Epidermal melanocyte (primary cell): ENCODE measurements at regions not wholly inside any gene's neighbourhood (a gene's known extent, or its start where the extent isn't known, plus 50 kb on each side); places are given as distances from the start of the nearest gene placed in this dataset.

Experiments used
- DNase-seq: peaks from one replicate; pipeline ENCODE4 v3.0.0; 2011; ENCODE audit warnings: low spot score; ENCODE audit not compliant: insufficient read length

DNA sequence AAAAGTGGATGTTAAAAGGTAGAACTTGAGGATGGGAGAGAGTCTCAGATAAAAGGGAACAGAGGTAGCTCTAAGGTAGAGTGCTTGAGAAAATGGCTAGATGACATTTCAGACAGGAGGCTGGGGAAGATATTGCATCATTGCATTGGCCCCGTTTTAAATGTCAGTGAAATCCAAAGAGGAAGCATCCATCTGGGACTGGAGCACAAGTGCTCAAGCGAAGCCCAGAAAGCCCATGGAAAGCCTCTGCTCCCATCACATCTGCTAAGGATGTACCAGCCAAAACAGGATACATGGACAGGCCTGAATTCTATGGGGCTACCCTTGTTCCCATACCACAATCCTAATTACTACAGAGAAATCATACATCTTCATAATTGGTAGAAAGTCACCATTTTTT lies 581.5 kb upstream of the TMEM132C start:
- no peak for DNase-seq

DNA sequence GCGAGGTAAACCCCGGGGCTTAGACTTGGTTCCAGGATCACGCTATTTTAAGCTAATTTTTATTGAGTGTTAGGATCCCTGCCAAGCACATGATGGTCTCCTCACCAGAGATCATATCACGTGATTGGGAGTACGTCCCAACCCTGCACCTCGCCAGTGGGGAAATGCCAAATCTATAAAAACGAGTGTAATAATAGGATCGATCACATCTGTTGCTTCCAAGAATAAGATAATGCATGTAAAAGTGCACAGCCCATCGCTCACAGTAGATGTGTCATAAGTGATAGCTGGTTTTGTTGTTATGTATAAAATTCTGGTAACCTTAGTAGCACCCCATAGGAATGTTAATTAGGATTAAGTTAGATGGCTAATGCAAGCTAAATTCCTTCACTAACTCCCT lies 581.0 kb upstream of the TMEM132C start:
- DNase-seq, result no peak

DNA sequence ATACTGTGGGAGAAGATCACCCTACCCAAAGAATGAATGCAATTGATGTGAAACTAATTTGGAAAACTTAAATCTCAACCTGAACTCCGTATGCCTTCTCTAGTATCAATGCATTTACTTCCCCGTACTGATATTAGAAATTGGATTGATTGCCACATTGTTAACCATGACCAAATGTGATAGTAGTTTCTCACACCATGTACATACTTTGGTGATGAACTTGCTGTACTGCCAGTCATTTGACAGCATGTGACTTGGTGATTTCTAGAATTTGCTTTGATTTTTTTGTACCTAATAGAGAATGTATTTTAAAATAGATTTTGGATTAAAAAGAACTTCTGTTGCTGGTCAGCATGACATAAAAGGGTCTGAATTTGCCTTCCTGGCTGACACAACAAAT lies 579.8 kb upstream of the TMEM132C start:
- DNase-seq, result no peak

DNA sequence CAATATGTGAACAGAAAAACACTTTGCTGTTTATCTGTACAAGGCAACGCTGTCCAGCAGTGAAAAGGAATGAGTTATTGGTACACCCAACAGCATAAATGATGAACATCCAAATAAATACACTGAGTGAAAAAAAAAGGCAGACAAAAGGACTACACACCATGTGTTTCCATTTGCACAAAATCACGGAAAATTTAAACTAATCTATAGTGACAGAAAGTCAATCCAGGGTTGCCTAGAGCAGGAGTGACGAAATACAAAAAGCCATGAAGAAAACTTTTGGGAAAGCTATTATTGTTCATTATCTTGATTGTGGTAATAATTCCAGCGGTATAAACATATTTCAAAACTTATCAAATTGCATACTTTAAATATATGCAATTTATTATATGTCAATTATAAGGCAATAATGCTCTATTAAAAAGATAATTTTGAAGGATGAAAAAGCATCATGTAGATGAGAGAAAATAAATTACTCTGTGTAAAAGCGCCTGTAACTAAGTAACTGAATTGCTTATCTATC lies 578.0 kb upstream of the TMEM132C start:
- DNase-seq, result no peak

DNA sequence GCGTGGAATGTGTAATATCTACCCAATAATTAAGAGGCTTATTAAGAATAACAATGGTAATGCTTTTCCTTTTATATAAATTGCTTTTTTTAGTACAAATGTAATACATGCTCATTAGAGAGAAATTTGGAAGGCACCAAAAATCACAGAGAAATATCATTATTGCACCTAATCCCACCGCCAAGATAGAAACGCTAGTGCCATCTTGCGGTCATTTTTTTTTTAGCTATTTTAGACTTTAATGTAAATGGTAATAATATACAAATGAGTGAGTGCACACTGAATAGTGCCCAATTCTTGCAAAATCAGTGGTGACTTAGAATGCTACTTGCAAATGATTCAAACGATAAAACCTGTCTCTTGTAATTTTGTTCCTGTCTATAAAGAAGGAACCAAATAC lies 576.8 kb upstream of the TMEM132C start:
- no peak for DNase-seq

DNA sequence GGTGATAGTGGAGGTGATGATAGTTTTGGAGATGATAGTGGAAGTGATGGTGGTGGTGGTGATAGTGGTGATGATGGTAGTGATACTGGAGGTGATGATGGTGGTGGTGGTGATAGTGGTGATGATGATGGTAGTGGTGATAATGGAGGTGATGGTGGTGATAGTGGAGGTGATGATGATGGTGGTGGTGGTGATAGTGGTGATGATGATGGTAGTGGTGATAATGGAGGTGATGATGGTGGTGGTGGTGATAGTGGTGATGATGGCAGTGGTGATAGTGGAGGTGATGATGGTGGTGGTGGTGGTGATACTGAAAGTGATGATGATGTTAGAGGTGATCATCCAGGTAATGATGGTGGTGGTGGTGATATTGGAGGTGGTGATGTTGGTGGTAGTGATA lies 570.0 kb upstream of the TMEM132C start:
- DNase-seq, result no peak

DNA sequence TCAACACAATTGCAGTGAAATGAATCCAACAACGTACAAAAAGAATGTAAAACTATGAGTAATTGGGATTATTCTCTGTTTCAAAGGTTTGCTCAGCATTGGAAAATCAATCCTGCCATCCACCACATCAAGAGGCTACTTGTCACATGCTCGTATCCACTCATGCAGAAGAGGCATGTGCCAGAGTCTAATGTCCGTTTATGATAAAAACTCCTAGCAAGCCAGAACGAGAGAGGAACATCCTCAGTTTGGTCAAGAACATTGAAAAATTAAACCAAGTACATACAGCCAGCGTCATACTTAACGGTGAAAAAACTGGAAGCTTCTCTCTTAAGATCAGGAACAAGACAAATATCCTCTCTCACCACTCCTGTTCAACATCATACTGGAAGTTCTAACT lies 563.9 kb upstream of the TMEM132C start:
- DNase-seq, result no peak

DNA sequence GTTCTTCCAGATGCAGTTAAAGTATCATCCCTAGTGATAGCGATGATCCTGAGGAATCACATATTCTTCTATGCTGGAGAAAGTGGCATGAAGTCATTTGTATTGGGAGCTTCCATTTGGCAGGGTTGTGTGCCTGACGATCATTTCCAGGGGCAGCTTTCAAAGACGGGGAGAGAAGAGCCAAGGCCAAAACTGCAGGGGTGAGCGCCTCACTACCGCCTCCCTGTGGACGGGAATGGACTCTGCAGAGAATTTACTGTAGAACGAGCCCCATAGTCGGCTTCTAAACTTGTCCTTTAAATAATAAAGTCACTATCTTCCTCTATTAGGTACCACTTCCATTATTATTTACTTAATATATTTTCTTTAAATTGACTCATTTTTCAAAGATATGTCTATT lies 555.9 kb upstream of the TMEM132C start:
- DNase-seq, result no peak

DNA sequence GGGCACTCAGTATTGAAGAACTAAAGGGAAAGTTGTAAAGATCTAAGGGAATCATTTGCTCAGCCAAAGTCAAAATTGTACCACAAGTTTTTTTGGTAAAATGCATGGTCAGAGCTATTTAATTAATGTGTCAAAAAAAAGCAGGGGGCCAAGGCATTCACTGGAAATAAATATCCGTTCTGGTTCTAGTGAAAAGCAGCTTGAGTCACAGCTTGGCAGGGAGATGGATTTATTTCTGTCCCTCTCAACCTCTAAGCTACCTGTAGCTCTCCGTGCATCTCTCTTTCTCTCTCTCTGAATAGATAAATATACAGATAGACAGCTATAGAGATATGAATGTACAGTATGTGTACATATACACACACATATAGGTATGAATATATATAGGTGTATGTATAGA lies 554.4 kb upstream of the TMEM132C start:
- DNase-seq, result no peak

DNA sequence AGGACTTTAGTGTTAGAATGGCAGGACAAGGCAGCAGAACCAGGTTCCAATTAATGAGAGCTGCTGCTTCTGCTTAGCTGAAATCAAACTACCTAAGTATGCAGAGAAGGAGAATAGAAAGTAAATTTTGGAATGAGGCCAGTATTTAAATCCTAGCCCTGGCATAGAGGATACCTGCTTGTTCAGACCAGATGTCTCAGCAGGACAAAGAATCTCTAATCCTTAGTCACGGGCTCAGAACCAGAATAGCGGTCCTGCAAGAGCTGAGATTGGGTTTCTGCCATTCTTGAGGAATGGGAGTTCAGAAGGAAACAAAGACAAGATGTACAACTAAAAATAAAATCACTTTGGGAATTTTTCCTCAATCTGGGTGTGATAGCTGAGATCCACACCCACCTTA lies 550.8 kb upstream of the TMEM132C start:
- DNase-seq, result no peak

DNA sequence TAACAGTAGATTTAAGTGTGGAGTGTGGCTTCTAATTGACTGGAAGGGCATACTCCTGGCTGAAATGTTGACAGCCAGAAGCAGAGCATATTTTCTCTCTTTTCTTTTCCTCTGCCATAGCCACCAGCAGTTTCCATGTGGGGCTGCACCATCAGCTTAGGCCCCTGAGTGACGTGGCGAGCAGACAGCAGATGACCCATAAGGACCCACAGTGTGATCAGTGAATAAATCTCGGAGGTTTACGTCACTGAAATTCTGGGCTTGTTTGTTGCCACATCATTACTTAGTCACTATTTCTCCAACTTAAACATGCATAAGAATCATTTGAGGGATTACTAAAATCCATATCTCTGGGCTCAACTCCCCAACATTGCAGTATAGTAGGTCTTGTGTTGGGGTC lies 549.7 kb upstream of the TMEM132C start:
- no peak for DNase-seq

DNA sequence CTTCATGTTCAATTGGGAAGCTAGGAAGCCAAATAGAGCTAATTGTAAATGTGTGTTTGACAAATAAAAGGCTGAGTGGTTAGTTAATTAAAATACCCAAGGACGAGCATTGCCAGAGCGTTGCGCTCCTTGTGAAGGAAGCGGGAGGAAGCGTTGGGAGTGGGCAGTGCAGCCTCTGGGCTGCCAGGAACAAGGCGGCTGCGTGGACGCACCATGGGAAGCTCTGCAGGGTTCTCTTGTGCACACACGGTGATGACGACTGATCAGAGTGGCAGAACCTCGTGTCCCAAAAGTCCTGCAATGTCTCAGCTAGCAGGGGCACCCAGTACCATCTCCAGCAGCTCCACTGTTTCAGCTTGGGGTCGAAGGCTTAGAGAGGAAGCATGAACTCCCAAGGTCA lies 546.6 kb upstream of the TMEM132C start:
- DNase-seq, result no peak

DNA sequence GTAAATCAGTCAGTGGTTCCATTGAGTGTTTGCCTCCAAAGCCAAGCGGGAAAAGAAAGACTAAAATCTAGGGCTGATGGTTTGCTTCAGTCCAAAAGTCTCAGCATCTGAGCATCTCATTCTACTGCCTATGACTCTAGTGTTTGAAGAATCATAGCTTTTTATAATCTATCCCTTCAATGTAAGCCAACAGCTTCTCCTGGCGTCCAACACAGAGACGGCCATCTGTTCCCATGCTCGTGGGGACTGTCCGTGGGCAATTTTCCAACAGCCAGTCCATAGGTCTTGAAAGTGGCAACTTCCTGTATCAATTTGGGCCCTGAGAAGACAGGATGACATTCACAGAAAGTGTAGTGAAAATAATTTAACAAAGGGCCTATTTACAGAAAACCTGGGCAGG lies 544.4 kb upstream of the TMEM132C start:
- DNase-seq, result no peak

DNA sequence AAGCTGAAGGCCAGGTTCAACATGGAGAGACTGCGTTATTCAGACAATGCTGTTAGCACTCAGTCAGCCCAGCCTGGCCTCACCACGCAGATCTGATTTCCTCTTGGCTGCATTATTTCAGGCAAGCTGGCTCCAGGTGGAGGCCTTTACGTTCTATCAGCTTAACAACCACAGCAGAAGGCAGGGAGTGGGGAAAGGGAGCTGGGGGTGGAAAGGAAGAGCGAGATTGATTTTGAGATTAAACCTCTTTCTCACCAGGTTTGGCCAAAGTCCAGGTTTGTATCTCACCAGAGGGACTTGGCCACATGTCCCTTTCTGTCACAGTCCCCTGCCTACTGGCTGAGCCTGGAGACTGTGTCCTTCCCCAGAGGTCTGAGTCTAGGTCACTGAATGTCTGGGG lies 543.7 kb upstream of the TMEM132C start:
- DNase-seq, result no peak

DNA sequence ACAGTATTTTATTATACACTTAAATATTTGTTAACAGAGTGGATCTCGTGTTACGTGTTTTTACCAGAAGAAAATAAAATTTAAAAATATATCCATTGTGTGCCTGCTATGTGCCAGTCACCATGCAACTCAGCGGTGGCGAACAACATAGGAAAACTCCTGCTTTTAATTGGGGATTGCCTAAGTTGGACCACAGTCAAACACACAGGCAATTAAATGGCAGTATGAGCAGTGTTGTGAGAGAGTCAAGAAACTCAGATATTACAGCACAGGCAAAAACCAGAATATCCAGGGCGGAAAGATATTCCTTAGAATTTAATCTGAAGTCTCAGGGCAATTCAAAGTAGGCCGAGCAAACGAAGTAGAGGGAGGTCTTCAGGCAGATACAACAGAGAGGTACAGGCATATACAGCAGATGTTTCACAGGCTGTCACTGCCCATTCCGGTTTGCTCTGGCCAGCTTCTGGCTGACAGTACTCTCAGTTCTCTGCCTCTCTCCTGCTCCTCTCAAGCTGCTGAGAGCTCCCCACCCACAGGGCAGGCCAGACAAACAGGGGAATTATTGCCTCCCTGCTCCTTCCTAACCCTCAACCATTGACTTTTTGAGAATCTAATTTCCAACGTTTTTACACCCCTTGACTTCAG lies 540.2 kb upstream of the TMEM132C start:
- DNase-seq, result no peak

DNA sequence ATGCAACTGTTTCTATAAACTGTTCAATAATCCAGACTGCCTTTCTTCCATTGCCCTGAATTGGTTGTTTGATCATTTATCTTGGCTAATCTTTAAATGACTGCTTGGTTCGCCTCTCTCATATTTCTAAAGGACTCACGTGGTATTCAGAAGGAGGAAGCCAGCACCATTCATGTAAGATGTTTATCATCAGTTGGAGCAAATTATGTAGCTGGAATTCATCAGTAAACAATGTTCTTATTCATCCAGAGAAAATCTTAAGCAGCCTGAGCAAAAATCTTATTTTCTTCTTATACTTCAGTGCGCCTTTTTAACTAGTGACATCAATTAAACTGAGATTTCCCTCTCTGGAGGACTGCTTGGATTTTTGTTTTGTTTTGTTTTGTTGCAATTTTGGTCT lies 538.7 kb upstream of the TMEM132C start:
- DNase-seq, result no peak

DNA sequence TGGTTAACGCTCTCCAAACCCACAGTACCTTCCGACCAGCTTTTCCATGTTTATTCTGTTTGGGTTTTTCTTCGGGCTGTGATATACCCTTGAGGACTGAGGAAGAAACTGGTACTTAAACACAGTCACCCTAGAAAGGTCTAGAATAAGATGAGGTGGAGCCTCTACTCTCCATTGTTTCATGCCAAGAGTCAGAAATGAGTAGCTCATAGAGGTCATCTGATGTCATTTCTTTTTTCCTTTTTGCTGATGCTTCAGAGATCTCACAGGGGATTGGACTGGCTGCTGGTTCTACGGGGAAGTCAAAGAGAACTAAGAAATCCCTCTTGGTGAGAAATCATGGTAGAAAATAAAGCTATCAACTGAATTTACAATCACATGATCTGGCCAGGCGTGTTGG lies 538.2 kb upstream of the TMEM132C start:
- DNase-seq, result no peak

DNA sequence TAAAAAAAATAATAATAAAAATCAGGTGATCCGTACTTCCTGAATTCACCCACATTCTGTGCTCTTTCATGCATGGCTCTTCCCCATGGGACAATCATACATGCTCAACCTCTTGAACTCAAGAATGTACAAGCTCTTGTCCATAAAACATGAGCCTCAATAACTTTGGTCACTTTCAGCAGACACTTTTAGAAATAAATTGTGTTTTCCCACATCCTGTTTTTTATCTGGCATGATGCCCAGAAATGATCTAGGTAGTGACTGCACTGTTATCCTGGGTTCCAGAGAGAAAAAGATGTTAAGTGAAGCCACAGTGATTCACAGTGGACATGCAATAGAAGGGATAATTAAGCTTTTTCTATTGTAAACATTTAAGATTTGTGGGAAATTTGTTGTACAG lies 537.6 kb upstream of the TMEM132C start:
- DNase-seq, result no peak

DNA sequence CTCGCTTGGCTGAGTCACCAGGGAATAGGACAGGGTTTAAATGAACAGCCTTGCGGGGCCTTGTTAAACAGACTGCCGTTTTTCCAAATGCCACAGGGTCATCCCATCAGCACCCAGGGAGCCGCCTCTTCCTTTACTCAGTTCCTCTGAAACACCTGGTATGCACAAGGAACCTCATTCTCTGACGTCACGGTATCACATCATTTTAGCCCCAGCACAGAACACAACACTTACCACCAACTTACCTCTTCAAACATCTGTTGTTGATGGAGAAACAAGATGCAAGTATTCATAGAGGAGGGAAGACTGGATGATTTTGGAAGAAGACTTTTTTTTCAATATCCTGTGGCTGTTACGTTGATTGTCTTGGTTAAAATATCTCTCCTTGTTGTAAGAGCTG lies 535.3 kb upstream of the TMEM132C start:
- no peak for DNase-seq

DNA sequence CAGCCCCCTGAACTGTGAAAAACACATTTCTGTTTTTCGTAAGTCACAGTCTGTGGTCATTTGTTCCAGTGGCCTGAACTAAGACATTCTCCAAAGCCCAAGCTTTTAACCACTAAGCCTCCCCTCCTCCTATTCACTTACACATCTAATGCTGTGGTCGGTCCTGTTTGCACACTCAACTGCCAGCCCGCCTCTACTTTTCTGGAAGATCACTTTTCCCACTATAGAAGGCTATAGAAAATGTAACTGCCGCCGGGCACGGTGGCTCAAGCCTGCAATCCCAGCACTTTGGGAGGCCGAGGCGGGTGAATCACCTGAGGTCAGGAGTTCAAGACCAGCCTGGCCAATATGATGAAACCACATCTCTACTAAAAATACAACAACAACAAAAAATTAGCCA lies 524.7 kb upstream of the TMEM132C start:
- no peak for DNase-seq

DNA sequence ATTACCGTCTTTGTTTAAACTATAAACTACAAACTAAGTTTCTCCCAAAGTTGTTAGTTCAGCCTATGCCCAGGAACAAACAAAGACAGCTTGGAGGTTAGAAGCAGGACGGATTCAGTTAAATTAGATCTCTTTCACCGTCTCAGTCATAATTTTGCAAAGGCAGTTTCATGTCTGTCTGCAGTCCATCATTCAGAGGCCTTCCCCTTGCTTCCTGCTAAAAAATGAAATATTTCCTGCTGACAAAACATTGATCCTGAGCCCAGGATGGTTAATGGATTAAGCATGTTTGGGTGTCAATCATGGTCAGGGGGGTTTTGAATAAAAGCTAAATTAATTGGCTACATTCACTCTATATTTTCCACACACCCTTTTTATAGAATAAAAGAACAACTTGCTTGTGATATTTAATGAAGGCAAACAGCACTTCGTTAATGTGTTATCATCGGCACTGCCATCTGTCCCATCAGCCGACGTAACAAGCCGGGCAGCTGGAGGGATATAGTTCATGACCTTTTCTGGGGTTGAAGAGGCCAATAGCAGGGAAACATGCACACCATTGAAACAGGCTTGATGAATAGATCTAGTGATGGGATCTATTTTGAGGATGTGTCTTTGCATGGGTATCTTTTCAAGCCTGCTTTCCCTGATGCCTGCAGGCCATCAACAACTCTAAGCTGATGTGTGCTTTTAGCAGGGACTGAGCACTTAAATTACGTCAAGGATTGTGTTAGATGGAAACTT lies 521.3 kb upstream of the TMEM132C start:
- DNase-seq, result no peak

DNA sequence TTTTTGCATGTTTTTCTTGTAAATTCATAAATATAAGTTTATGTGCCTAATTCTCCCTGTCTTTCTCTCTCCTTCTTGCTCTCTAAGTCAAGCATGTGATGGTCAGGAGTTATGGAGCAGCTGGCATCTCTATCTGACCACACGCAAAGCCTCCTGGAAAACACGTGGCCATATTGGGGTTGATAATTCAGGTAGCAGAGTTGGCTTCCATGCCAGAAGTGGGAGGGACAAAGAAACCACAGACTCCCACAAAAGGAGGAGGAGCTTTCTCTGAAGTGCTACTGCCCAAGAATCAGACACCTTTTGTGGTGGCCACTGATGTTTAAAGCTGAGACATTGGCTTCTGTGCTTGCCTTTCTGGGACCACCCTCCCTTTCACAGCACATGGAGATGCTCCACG lies 517.6 kb upstream of the TMEM132C start:
- DNase-seq, result no peak
